ENCODE measurements at regions not wholly inside any gene's neighbourhood (a gene's known extent, or its start where the extent isn't known, plus 50 kb on each side); places are given as distances from the start of the nearest gene placed in this dataset.

GRCh38 chr10:111837086-111837485 lies 346.5 kb downstream of the GPAM start:
- H3K36me3 Mint-ChIP-seq (ENCODE audit: low read depth): no peaks in the 10 kb centered on the region
- H3K27me3 ChIP-seq (ENCODE audit: insufficient read depth): no peaks in the 10 kb centered on the region
- no peaks in the 10 kb centered on the region for H3F3A ChIP-seq (replicated peaks; ENCODE audit: low read depth)
- H3K4me2 ChIP-seq: peak overlapping the region; percentile 30
- no peaks in the 10 kb centered on the region for H3K36me3 ChIP-seq (ENCODE audit: insufficient read depth)
- no peak for TF ChIP-seq EZH2 (IDR thresholded peaks at IDR 0.05; ENCODE audit: low read depth, unreplicated experiment)
- TF ChIP-seq CTCF (conservative IDR thresholded peaks at IDR 0.05; ENCODE audit: low read depth in 2 of 2): no peak
- TF ChIP-seq EZH2phosphoT487 (IDR thresholded peaks at IDR 0.05; ENCODE audit: unreplicated experiment): no peak
- TF ChIP-seq NANOG (IDR thresholded peaks at IDR 0.05; ENCODE audit: borderline replicate concordance): no peak
- TF ChIP-seq ZNF331 (CRISPR knock-in tag; IDR thresholded peaks at IDR 0.05; ENCODE audit: low read depth): no peak
- TF ChIP-seq ZNF114 (CRISPR knock-in tag; IDR thresholded peaks at IDR 0.05): no peak
- no peak for TF ChIP-seq ETS1 (IDR thresholded peaks at IDR 0.05)
- no peak for TF ChIP-seq CREB1 (CRISPR knock-in tag; IDR thresholded peaks at IDR 0.05; ENCODE audit: low read depth)
- TF ChIP-seq JUNB (IDR thresholded peaks at IDR 0.05; ENCODE audit: unreplicated experiment): no peak
- TF ChIP-seq ZNF462 (CRISPR knock-in tag; IDR thresholded peaks at IDR 0.05): no peak
- no peak overlapping the region for H3K4me3 ChIP-seq
- no peak for DNase-seq (ENCODE audit: low spot score)
- H2AFZ ChIP-seq: no peak overlapping the region
- no peaks in the 10 kb centered on the region for H3K79me2 ChIP-seq (replicated peaks; ENCODE audit: insufficient read depth)
- peaks cover 9% of the 10 kb centered on the region for H3K9me2 ChIP-seq (ENCODE audit: insufficient read depth)
- H3K4me3 Mint-ChIP-seq: no peak overlapping the region
- H3K9me3 Mint-ChIP-seq: no peaks in the 10 kb centered on the region
- ATAC-seq: no peak
- H3K27me3 Mint-ChIP-seq (ENCODE audit: insufficient read depth, low read depth, poor library complexity): peaks cover 3% of the 10 kb centered on the region
- peak overlapping the region; percentile 41; the same call in 1 of the 2 replicates for H3K27ac ChIP-seq (ENCODE audit: low read depth)
- H3K27ac Mint-ChIP-seq: no peak overlapping the region
- peaks cover 36% of the 10 kb centered on the region for H3K4me1 ChIP-seq (ENCODE audit: insufficient read depth)
- peaks cover 30% of the 10 kb centered on the region for H3K4me1 Mint-ChIP-seq
- no peaks in the 10 kb centered on the region for H4K20me1 ChIP-seq (replicated peaks; ENCODE audit: insufficient read depth)
